NCI-H1092 (cell line): ENCODE measurements at regions not wholly inside any gene's neighbourhood (a gene's known extent, or its start where the extent isn't known, plus 50 kb on each side); places are given as distances from the start of the nearest gene placed in this dataset.
"Not testable (repeated sequence)": the region's sequence is repeated elsewhere in the genome, so short reads cannot be mapped to it uniquely, and the experiment has no call there.

Source experiments
- DNase-seq: peaks from one replicate; lab custom pipeline; 2025; lab: John Stamatoyannopoulos, UW

GRCh38 chr18:73101977-73102376 lies 234.2 kb upstream of the NETO1 start:
- DNase-seq, result no peak

DNA sequence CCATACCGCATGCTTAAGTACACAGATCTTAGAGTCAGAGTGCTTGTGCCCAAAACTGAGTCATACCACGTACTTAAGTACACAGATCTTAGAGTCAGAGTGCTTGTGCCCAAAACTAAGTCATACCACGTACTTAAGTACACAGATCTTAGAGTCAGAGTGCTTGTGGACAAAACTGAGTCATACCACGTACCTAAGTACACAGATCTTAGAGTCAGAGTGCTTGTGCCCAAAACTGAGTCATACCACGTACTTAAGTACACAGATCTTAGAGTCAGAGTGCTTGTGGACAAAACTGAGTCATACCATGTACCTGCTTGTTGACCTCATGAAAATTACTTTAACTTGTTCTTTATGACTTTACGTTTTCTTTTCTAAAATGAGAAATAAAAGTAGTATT lies 233.7 kb upstream of the NETO1 start:
- DNase-seq, result not testable (repeated sequence)

DNA sequence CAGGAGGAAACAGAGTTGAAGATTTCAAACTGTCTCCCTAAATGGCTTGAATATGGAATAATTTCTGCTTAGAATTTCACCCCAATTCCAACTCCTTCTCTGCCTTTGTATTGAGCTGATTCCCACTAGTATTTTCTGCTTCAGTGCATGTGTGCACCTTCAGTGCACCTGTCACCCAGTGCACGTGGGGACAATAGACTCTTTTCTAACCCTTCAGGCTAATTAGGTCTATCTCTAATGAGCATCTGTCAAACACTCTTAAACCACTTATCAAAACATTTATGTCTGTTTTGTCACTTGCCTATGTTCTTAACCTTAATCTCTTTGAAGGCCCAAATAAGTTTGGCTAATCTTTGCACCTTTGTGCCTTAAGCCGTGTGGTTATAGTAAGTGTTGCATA lies 232.0 kb upstream of the NETO1 start:
- DNase-seq, result peak; percentile 49

- DNase-seq, result no peak
Measured at GRCh38 chr18:73093687-73094250, 226.0 kb upstream of the NETO1 start.

DNA sequence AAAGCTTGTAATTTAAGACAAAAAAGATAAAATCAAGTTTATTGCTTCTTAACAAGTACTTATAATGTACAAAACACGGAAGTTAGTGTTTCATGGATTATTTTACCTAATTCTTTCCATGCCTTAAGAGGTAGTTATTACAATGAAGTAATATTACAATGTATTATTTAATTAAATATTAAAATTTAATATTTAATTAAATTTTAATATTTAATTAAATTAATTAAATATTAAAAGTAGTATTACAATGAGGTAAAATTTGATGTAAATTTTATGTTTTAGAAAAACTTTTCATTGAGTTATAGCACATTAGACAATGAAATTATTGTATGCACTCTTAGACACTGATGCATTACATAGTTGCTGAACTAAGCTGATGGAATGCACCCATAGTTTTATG lies 220.7 kb upstream of the NETO1 start:
- no peak for DNase-seq

DNA sequence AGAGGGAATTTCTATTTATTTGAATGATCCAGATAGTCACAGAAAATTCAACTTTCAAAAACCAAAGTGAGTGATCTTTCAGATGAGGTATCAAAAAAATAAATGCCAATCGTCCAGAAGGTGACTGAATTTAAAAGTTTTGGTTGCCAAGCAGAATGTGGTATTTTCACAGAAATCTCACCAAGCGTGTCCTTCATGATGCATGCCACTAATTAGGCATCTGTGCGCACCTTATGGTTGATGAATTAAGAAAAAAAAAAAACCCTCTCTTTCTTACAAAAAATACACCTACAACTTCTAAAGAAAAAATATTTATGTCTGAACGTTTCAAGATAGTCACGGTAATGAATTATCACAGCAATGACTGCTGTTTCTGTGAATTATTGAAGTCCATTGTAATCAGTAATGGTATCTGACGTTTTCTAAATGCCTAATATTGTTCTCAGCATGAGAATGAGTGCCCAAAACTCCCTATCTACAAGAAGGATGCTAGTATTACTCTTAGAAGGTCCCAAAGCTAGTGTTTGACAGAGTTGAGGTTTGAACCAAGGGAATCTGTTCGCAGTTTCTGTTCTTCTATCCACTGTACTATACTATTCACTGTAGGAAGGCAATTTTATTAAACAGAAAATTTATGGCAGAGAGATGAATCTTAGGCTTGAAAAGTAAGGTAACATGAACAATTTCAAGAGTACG lies 219.6 kb upstream of the NETO1 start:
- DNase-seq, result no peak

DNA sequence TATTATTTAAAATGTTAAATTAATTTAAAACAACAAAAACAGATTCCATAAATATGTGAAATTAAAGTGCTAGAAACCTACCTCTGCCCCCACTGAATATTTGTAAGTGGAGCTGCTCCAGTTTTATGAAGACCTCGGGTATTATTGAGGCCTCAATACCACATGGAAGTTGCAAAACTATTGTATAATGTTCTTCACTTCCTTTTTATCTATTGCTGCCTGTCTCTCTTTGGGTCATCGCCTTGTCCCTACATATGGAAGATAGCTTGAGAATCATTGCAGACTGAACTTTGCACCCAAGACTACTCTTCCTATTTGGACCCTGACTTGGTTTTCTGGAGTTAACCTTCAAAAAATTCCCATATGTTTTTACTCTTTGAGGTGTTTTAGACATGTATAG lies 212.1 kb upstream of the NETO1 start:
- no peak for DNase-seq

GRCh38 chr18:73060666-73061288 lies 193.0 kb upstream of the NETO1 start:
- no peak for DNase-seq

GRCh38 chr18:73059280-73059679 lies 191.5 kb upstream of the NETO1 start:
- no peak for DNase-seq

DNA sequence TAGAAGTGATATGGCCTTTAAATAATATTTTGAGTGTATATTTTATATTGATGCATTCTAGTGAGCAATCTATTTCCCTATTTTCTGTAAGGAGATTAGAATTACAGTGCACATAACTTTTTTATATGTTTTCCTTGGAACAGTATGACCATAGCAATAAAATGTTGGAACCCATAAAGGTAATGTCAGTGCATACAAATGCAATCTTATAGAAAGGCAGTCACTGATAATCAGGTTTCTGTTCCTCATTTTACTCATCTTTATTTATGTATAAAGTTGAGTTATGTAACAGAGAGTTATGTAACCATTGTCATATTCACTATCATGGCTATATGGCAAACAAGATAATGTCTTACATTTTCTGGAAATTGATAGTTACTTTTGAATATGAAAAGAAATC lies 179.9 kb upstream of the NETO1 start:
- DNase-seq, result no peak

- DNase-seq, result no peak
Measured at GRCh38 chr18:73045037-73045436, 177.2 kb upstream of the NETO1 start.

DNA sequence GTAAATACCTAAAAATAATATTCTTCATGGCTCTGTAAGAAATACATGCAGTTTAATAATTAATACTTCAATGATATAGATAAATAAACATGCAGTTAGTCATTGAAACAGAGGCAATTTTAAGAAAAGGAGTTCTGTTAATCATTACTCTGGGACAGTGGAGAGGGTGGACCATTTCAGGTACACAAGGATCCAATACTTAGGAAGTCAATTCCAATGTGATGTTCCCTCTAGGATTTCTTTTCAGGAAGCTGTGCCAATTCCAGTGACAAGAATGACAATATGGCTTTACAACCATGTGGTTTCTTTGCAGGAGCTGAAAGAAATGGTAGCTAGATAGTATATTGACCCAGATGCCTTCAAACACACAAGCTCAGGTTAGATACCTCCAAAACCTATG lies 175.8 kb upstream of the NETO1 start:
- DNase-seq, result peak; percentile 62

DNA sequence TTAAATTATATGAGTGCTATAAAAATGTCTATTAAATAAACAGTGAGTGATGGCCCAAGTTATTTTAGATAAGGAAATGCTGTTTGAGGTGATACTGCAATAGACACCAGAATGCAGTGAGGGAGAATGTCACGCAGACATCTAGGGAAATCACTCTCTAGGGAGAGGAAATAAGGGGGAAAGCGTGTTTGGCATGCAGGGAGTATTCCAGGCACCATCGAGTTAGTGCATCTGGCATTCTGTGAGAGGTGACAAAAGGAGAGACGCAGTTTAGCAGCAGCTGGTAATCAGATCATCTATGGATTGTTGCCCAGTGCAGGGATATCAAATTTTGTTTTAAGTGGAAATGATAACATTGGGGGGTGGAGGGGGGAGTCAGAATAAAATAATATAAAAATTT lies 175.4 kb upstream of the NETO1 start:
- DNase-seq, result peak; percentile 92

GRCh38 chr18:73040247-73040646 lies 172.5 kb upstream of the NETO1 start:
- DNase-seq, result no peak

GRCh38 chr18:73038336-73038735 lies 170.5 kb upstream of the NETO1 start:
- no peak for DNase-seq

DNA sequence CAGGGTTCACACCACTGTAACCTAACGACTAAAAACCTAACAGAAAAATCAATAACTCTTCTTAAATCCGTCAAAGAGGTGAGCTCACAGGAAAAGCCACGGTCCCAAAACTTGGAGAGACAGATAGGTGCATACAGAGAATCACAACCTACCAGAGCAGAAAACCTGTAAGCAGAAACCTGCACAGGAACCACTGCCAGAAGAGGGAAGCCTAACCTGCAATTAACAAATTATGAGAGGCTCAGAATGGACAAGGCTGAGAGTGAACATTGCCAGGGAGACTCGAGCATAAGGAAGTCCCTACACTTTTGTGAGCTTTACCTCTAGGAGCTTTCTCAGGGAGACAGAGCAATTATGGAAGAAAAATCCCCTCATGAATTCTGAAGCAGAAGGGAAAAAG lies 156.2 kb upstream of the NETO1 start:
- peak; percentile 19 for DNase-seq

DNA sequence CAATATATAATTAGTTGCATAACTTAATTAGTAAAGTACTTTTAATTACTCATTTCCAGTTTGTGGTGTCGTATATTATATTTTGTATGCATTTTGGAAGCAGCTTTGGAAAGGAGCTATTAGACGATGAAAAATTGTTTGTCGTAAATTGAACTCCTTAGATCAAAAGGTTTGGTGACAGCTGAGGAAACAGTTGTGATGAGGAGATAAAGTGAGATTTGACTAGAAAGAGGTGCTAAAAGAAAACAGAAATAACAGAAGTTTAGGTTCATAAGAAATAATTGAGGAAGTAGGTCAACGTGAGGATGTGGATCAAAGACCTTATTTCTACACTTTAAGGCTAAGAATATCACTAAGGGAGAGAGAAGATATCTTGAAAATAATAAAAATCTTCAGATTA lies 141.9 kb upstream of the NETO1 start:
- DNase-seq, result no peak

DNA sequence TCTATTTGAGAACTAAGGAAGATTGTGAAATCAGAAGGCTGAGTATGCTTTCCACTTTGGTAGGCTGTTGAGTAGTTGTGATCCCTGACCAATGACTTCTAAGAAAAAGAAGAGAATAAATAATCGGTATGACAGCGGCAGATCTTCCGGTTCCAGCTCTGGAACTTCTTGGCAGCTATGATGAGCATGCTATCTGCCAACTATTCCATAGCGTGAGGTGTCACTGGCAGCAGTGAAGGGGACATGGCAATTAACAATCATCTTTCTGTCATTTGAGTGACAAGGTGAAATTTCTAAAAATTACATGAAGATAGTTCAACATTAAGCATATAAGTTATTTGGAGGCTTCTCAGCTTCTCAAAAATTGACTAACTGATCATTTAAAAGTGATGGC lies 140.1 kb upstream of the NETO1 start:
- no peak for DNase-seq

GRCh38 chr18:73007195-73007914 lies 139.6 kb upstream of the NETO1 start:
- no peak for DNase-seq

DNA sequence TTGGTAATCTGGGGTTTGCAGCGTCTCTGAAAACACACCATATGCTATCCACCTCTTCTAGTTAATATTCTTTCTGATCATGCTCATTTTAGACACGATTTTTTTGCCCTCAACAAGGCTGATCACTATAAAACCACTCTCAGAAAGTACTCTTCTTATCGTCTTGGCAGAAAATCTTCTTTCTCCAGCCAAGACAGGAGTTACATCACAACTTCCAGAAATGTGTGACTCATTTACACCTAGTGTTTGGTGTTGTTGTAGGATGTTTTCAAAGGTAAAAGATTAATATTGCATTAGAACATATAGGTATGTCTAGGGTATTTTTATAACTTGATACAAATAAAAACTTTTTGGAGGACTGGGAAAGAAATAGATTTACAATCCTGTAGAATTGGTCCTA lies 138.5 kb upstream of the NETO1 start:
- DNase-seq, result no peak

DNA sequence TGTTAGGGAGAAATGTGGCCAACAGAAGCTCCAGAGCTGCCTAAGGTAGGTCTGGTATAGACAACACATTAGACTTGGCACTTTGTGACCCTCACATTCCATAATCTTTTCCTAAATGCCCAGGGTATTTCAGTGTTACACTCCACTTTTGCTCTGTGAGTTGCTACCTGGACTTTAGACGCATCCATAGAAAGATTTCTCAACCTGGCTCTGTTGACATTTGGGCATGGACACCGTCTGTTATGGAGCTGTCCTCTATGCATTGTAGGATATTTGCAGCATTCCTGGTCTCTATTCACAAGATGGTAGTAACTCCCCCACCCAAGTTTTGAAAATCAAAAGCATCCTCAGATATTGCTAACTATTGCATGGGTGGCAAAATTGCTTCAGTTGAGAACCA lies 136.5 kb upstream of the NETO1 start:
- DNase-seq, result no peak

DNA sequence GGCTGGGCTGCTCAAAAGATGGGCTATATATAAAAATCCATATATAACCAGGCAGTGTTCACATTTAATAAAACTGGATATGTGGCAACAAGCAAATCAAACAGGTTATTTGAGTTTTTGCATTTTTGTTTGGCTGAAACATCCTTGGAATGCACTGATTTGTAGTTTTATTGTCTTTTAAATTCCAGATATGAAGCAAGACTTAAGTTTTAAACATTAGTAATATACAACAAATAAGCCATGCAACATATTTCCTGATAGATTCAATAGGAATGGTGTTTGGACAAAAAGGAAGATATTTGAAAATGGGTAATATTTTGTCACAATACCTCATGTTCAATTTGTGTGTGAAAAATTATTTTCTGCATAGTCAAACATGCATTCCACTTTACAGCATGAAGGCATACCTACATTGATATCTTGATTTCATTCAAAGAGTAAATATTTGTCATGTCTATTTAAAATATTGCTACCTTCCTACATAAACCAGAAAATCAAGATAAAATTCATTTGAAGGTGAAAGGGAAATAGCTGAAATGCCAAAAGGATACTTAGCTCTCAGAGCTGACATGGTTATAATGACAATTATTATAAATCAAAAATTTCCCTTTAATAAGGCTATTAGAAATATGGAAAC lies 132.3 kb upstream of the NETO1 start:
- DNase-seq, result no peak

DNA sequence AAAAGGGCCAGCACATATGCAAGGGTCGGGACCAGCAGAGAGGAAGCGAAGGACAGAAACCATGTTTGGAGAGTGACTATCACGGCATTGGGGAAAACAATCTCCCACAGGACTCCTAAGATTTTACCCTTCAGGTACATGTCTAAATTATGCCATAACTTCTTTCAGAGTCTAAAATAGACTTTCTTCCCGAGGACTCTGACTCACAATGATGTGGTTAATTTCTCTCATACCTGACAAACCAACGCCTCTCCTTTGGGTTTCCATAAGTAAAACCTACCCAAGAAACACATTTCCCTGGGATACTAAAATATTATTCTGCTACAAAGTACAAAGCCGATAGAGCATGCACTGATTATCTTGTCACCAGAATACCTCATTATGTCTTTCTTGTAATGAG lies 127.8 kb upstream of the NETO1 start:
- no peak for DNase-seq
